Renal cortex interstitium (tissue), 11 donors: ENCODE measurements at regions not wholly inside any gene's neighbourhood (a gene's known extent, or its start where the extent isn't known, plus 50 kb on each side); places are given as distances from the start of the nearest gene placed in this dataset.

Experiments
- DNase-seq, 11 donors: peaks; one replicate each; pipeline ENCODE4 v3.0.0-alpha.2; 2013; ENCODE audit warnings: low read depth in 9 of 11, low spot score in 4 of 11; ENCODE audit errors: extremely low read depth in 1 of 11

- DNase-seq: no peak
Measured at GRCh38 chr4:42320822-42321388, 76.4 kb upstream of the SHISA3 start.

GRCh38 chr4:42326040-42326439 is 71.2 kb upstream of the SHISA3 start:
- no peak for DNase-seq

- no peak for DNase-seq
Measured at GRCh38 chr4:42326524-42326923, 70.8 kb upstream of the SHISA3 start.

GRCh38 chr4:42327323-42327722 is 70.0 kb upstream of the SHISA3 start:
- no peak for DNase-seq

- no peak for DNase-seq
Measured at GRCh38 chr4:42328978-42329377, 68.3 kb upstream of the SHISA3 start.

- DNase-seq: no peak
Measured at GRCh38 chr4:42329421-42329820, 67.9 kb upstream of the SHISA3 start.

- DNase-seq: peak in 5 of 11 donors; percentile 13 to 55 (median 32)
Measured at GRCh38 chr4:42330002-42330592, 67.2 kb upstream of the SHISA3 start.

GRCh38 chr4:42331040-42331439 is 66.2 kb upstream of the SHISA3 start:
- DNase-seq: no peak

GRCh38 chr4:42331914-42332368 is 65.3 kb upstream of the SHISA3 start:
- no peak for DNase-seq

- no peak for DNase-seq
Measured at GRCh38 chr4:42339935-42340406, 57.3 kb upstream of the SHISA3 start.

GRCh38 chr4:42341518-42342026 is 55.7 kb upstream of the SHISA3 start:
- no peak for DNase-seq

GRCh38 chr4:42342459-42342858 is 54.8 kb upstream of the SHISA3 start:
- DNase-seq: no peak

- peak in 3 of 11 donors; percentile 56 to 66 (median 59) for DNase-seq
Measured at GRCh38 chr4:42344309-42344708, 53.0 kb upstream of the SHISA3 start.

- no peak for DNase-seq
Measured at GRCh38 chr4:42344749-42345148, 52.5 kb upstream of the SHISA3 start.

- no peak for DNase-seq
Measured at GRCh38 chr4:42345962-42346544, 51.2 kb upstream of the SHISA3 start.

GRCh38 chr4:42347076-42347475 is 50.2 kb upstream of the SHISA3 start:
- no peak for DNase-seq
